ENCODE measurements at regions not wholly inside any gene's neighbourhood (a gene's known extent, or its start where the extent isn't known, plus 50 kb on each side); places are given as distances from the start of the nearest gene placed in this dataset.
"Not testable (repeated sequence)": the region's sequence is repeated elsewhere in the genome, so short reads cannot be mapped to it uniquely, and the experiment has no call there.

DNA sequence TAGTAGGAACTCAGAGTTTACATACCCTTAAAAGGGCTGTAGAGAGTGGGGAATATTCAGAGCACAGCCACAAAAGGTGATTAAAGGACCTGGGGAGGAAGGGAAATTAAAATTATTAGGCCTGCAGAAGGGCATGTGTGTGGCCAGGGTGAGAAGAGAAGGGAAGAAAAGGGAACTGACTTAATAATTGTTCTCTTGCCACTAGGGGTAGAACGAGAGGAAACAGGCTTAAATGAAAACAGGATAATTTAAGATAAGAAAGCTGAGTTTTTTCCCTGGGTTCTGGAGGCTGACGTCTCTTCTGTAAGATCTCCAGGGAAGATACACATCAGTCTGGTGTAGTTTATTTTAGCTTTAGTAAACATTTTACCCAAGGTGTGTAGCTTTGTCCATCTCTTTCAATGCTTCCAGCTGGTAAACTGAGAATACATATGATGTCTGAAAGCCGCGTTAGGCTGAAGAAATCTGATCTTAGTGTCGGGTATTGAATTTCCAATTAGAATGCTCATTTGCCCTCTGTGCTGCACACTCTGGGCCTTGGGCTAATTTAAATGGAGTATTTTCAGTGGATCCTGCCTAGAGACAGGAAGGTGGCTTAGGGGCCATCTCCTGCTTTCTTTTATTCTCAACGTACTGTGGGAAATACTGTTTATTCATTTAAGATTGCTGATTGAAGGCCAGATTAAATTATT is 416.8 kb downstream of the TMEM38B start:
- no peak for DNase-seq

DNA sequence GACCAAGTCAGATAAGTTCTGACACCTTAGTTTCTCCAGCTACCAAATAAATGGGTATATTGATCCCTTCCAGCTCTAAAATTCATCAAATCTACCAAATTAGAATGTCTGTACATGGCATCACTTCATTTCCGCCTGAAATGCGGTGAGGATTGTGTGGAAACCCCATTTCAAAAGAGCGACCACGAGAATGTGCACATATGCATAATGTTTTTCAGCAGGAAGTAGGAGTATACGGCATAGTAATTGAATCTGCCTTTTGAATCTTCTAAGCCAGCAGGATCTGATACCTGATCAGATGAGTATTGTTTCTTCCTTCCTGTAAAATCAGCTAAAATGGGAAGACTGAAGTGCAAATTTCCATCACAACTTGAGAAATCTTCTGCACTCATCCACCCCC is 418.6 kb downstream of the TMEM38B start:
- no peak for DNase-seq

- no peak for DNase-seq
Observed at GRCh38 chr9:106119176-106119575, 424.8 kb downstream of the TMEM38B start.

DNA sequence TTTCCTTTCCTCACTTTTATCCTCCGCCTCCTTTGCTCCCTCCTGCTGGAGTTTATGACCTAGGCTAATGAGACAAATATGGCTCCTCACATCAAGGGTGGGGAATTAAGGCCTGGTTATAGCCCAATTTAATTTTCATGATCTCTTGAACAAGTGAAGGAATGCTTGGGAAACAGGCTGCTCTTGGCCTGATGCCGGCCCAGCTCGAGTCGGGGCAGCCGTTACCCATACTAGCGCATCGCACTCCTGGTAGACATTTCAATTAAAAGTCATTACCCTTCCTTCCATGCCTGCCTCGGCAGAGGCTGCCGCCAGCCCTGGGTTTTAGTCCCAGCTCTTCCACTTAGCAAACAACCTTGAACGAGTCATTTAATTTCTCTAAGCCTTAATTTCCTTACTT is 425.7 kb downstream of the TMEM38B start:
- DNase-seq = no peak

DNA sequence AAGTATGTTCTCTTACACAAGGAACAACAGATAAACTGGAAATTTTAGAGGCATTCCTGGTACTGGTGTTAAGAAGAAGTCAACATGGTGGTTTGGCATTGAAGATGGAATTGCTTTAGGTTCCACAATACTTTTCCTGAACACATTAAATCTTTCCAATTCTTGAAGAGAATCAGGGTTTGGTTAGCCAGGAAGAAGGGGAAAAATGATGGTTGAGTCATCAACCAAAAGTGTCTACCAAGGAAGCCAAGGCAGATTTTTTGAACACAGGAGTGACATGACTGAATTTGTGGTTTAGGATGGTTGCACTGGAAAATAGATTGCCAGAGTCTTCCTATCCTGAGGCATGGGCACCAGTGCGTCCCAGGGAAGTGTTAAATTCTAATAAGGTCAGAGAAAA is 433.4 kb downstream of the TMEM38B start:
- DNase-seq = no peak

GRCh38 chr9:106130374-106130773 is 436.0 kb downstream of the TMEM38B start:
- DNase-seq = no peak

- DNase-seq = no peak
Observed at GRCh38 chr9:106143781-106144180, 449.4 kb downstream of the TMEM38B start.

- no peak for DNase-seq
Observed at GRCh38 chr9:106146066-106146840, 451.9 kb downstream of the TMEM38B start.

DNA sequence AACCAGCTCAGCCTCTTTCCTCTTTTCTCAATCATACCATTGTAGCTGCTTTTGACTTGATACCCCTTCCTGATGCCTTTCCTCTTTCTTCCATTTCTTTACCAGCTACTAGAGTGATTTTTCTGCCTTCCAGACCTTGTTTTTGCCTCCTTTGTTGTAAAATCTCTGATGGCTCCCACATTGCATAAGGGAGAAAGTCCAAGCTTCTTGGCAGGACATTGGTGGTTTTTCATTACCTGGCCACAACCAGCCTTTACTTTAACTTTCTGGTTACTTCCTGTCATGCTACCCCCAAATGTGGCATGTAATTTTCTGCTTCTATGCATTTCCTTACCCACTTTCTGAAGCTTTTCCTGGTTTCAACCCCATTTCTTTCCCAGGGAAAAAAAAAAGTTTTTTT is 452.5 kb downstream of the TMEM38B start:
- no peak for DNase-seq

- DNase-seq = no peak
Observed at GRCh38 chr9:106149956-106150355, 455.6 kb downstream of the TMEM38B start.

- DNase-seq = no peak
Observed at GRCh38 chr9:106156465-106156864, 462.1 kb downstream of the TMEM38B start.

GRCh38 chr9:106172265-106172664 is 477.9 kb downstream of the TMEM38B start:
- no peak for DNase-seq

DNA sequence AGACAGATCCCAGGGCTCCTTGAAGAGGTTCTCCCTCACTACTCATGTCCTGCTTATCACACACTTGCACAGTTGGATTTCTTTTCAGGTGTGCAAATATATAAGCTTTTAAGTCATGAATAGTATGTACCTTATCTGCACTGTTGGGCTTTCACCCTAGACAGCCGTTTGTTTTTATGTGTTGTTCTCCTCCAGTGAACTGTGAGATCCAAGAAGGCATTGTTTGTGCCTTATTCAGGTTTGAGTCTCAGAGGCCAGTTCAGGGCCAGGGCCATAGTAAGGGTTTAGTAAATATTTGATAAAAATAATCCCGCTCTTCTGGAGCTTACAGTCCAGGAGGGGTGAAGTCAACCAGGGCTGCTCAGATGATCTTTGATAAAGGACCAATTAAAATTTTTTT is 480.0 kb downstream of the TMEM38B start:
- no peak for DNase-seq

GRCh38 chr9:106177216-106177615 is 482.9 kb downstream of the TMEM38B start:
- no peak for DNase-seq

DNA sequence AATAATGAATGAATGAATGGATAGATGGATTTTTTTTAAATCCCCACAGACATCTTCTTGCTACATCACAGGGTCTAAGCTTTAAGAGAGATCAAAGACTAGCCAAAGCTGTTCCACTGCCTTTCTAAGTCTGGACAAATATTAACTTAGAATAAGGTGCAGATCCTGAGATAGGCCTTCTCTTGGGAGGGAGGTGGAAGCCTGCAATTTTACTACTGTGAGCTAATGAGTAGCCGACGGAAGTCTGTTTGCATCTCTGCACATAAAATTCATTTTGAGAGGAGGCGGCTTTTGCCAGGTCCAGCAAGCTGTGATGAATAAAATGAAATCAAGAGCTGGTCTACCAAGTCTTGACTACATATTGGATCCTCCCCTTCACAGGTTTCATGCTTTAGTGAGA is 484.9 kb downstream of the TMEM38B start:
- DNase-seq = no peak

GRCh38 chr9:106203815-106204516 is 509.6 kb downstream of the TMEM38B start:
- not testable (repeated sequence) for DNase-seq

- DNase-seq = no peak
Observed at GRCh38 chr9:106207298-106207697, 513.0 kb downstream of the TMEM38B start.

DNA sequence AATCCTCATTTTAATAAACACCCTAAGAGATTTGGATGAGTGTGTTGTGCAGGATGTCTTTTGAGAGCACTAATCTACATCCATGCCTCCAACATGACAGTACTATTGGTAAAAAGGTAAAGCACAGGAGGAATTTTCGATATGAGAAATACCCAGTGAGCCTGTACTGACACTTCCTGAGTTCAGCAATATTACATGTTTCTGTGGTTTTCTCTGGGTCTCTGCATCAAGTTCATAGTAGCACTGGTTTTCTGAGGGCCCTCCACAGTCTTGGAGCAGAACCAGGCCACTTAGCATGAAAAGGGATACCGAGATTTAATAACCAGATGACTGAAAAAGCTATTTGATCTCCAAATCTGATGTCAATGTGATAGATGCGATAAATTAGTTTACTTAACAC is 524.1 kb downstream of the TMEM38B start:
- DNase-seq = no peak

GRCh38 chr9:106218854-106219253 is 524.5 kb downstream of the TMEM38B start:
- DNase-seq = no peak

DNA sequence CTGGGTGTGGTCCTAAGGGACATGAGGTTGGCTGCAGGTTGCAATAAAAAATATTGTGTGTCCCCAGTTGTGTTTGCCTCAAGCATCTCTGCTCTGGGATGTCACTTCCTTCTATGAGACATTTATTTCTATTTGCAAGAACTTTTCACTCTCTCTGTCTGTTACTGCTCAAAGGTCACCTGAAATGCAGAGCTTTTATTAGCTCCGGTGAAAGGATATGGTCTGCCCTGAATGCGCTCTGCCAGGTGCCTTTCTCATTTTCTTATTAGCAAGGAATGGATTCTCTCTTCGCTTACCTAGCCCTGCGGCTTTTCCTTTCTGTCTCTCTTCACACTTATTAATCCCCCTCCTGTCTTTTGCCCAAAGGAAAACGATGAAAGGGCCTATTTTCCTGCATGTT is 526.1 kb downstream of the TMEM38B start:
- DNase-seq = no peak

- peak in 1 of 2 experiments; percentile 2 for DNase-seq
Observed at GRCh38 chr9:106228861-106229260, 534.5 kb downstream of the TMEM38B start.

- DNase-seq = no peak
Observed at GRCh38 chr9:106233116-106233515, 538.8 kb downstream of the TMEM38B start.

GRCh38 chr9:106260908-106261307 is 566.6 kb downstream of the TMEM38B start:
- not testable (repeated sequence) for DNase-seq

- DNase-seq = no peak
Observed at GRCh38 chr9:106277966-106278365, 583.6 kb downstream of the TMEM38B start.

Data from NCI-H446 (cell line).